H1 (cell line): ENCODE measurements at regions not wholly inside any gene's neighbourhood (a gene's known extent, or its start where the extent isn't known, plus 50 kb on each side); places are given as distances from the start of the nearest gene placed in this dataset.
A peak's percentile ranks its signal among the peaks of the same experiment; 100 is the strongest.

ENCODE experiments used
- CTCF ChIA-PET: fragments of 300-600 bp; sonication (Branson Sonifier 250); formaldehyde crosslinking; loops from one replicate; lab custom pipeline; 2021; ENCODE audit not compliant: partially characterized antibody; lab: Charles Lee
- POLR2A ChIA-PET: fragments of 300-600 bp; sonication (Branson Sonifier 250); formaldehyde crosslinking; loops from one replicate; lab custom pipeline; 2021; ENCODE audit warnings: inconsistent platforms; ENCODE audit not compliant: partially characterized antibody; lab: Charles Lee
- DNase-seq, 2 experiments: peaks; one replicate each; pipeline versions ENCODE4 v3.0.0 to v3.0.0-alpha.2; 2010 to 2022; ENCODE audit warnings: low spot score in 2 of 2, low read depth in 1 of 2, mixed read lengths in 1 of 2
- FAIRE-seq: peaks from 2 replicates; lab custom pipeline; 2011; peaks lifted over from hg19 to GRCh38; lab: Jason Lieb, UNC
- H2AFZ ChIP-seq: 2 replicates; pipeline ENCODE4 v1.8.1; 2012; ENCODE audit warnings: low read length, inconsistent platforms
- H2AK5ac ChIP-seq: 2 replicates; pipeline ENCODE4 v1.6.1; 2013; ENCODE audit warnings: low read depth, low read length
- H2BK120ac ChIP-seq: replicated peaks from 2 replicates; pipeline ENCODE3; 2013; ENCODE audit warnings: low read depth, low read length, inconsistent platforms
- H2BK12ac ChIP-seq: 2 replicates; pipeline ENCODE4 v1.6.1; 2013; ENCODE audit warnings: low read depth, low read length
- H2BK15ac ChIP-seq: 2 replicates; pipeline ENCODE4 v1.6.1; 2013; ENCODE audit warnings: low read length
- H2BK20ac ChIP-seq: 2 replicates; pipeline ENCODE4 v1.6.1; 2013; ENCODE audit warnings: low read length
- H2BK5ac ChIP-seq: 2 replicates; pipeline ENCODE4 v1.6.1; 2013; ENCODE audit warnings: low read depth, low read length
- H3K14ac ChIP-seq: 2 replicates; pipeline ENCODE4 v1.6.1; 2013; ENCODE audit warnings: inconsistent platforms; ENCODE audit not compliant: insufficient read length
- H3K18ac ChIP-seq: 2 replicates; pipeline ENCODE4 v1.6.1; 2013; ENCODE audit warnings: low read length; ENCODE audit errors: extremely low read depth
- H3K23ac ChIP-seq: 2 replicates; pipeline ENCODE4 v1.6.1; 2013; ENCODE audit warnings: inconsistent platforms; ENCODE audit not compliant: insufficient read length
- H3K23me2 ChIP-seq: 2 replicates; pipeline ENCODE4 v1.6.1; 2013; ENCODE audit warnings: low read depth, low read length
- H3K27ac ChIP-seq: 2 replicates; pipeline ENCODE4 v1.6.1; 2011; ENCODE audit warnings: low read depth, low read length, inconsistent platforms
- H3K27me3 ChIP-seq, 4 experiments: replicated peaks in 1 of 4; 1 replicate in 1 of 4; 2 replicates in 3 of 4; pipeline versions ENCODE4 v1.6.1 to v1.8.1; 2011 to 2013; ENCODE audit warnings: low read length in 3 of 4, mild to moderate bottlenecking in 3 of 4, inconsistent platforms in 2 of 4, mixed read lengths in 2 of 4, moderate library complexity in 1 of 4; ENCODE audit not compliant: control insufficient read depth in 3 of 4, insufficient read depth in 3 of 4; ENCODE audit errors: extremely low read depth in 1 of 4
- H3K36me3 ChIP-seq, 4 experiments: 2 replicates each; pipeline versions ENCODE4 v1.6.1 to v1.8.1; 2011 to 2013; ENCODE audit warnings: mild to moderate bottlenecking in 4 of 4, low read length in 3 of 4, moderate library complexity in 2 of 4, control low read depth in 1 of 4, inconsistent platforms in 1 of 4; ENCODE audit not compliant: insufficient read depth in 4 of 4, control insufficient read depth in 2 of 4
- H3K4ac ChIP-seq: replicated peaks from 2 replicates; pipeline ENCODE3; 2013; ENCODE audit warnings: low read length, low read depth, mixed read lengths, inconsistent platforms; ENCODE audit not compliant: insufficient read length
- H3K4me1 ChIP-seq, 4 experiments: replicated peaks in 1 of 4; 1 replicate in 1 of 4; 2 replicates in 3 of 4; pipeline versions ENCODE4 v1.6.1 to v1.8.1; 2011 to 2013; ENCODE audit warnings: low read length in 3 of 4, inconsistent platforms in 2 of 4, mixed read lengths in 1 of 4; ENCODE audit not compliant: insufficient read depth in 4 of 4, control insufficient read depth in 3 of 4
- H3K4me2 ChIP-seq, 2 experiments: 2 replicates each; pipeline versions ENCODE4 v1.6.1 to v1.8.1; 2011 to 2013; ENCODE audit warnings: low read depth in 2 of 2, low read length in 2 of 2, control low read depth in 1 of 2, inconsistent platforms in 1 of 2, mild to moderate bottlenecking in 1 of 2; ENCODE audit not compliant: insufficient read depth in 1 of 2
- H3K4me3 ChIP-seq, 4 experiments: fragments of 200-600, 300-600 bp in 1 of 4; sonication (generic), shearing (Covaris generic), sonication (Bioruptor Twin) in 1 of 4; 2 replicates each; pipeline versions ENCODE4 v1.5.1 to v1.8.1; 2011 to 2016; ENCODE audit warnings: low read length in 4 of 4, low read depth in 3 of 4, control low read depth in 2 of 4, inconsistent platforms in 2 of 4, mild to moderate bottlenecking in 2 of 4, mixed read lengths in 1 of 4, moderate library complexity in 1 of 4; ENCODE audit not compliant: insufficient read depth in 2 of 4; ENCODE audit errors: extremely low read depth in 1 of 4
- H3K56ac ChIP-seq: replicated peaks from 2 replicates; pipeline ENCODE3; 2013; ENCODE audit warnings: low read depth, mild to moderate bottlenecking, mixed read lengths, low read length, inconsistent platforms; ENCODE audit not compliant: insufficient read length
- H3K79me1 ChIP-seq: 2 replicates; pipeline ENCODE4 v1.6.1; 2013; ENCODE audit warnings: low read depth, low read length, control low read depth
- H3K79me2 ChIP-seq, 2 experiments: 2 replicates each; pipeline versions ENCODE4 v1.6.1 to v1.8.1; 2012 to 2013; ENCODE audit warnings: low read length in 2 of 2, mild to moderate bottlenecking in 2 of 2, inconsistent platforms in 1 of 2; ENCODE audit not compliant: insufficient read depth in 2 of 2, control insufficient read depth in 1 of 2
- H3K9ac ChIP-seq, 4 experiments: replicated peaks in 1 of 4; 1 replicate in 1 of 4; 2 replicates in 3 of 4; pipeline versions ENCODE4 v1.6.1 to v1.8.1; 2011 to 2013; ENCODE audit warnings: low read depth in 3 of 4, low read length in 3 of 4, control low read depth in 2 of 4, mild to moderate bottlenecking in 2 of 4, moderate library complexity in 2 of 4, inconsistent platforms in 1 of 4; ENCODE audit errors: extremely low read depth in 1 of 4
- H3K9me3 ChIP-seq, 2 experiments: 2 replicates each; pipeline versions ENCODE4 v1.6.1 to v1.8.1; 2012 to 2013; ENCODE audit warnings: mild to moderate bottlenecking in 2 of 2, moderate library complexity in 2 of 2, control low read depth in 1 of 2, inconsistent platforms in 1 of 2, low read depth in 1 of 2, low read length in 1 of 2, mixed read lengths in 1 of 2; ENCODE audit not compliant: insufficient read depth in 2 of 2
- H4K20me1 ChIP-seq, 2 experiments: replicated peaks in 1 of 2; 2 replicates each; pipeline versions ENCODE3 to v1.8.1; 2011 to 2013; ENCODE audit warnings: inconsistent platforms in 2 of 2, low read length in 2 of 2, mild to moderate bottlenecking in 1 of 2; ENCODE audit not compliant: insufficient read depth in 2 of 2, control insufficient read depth in 1 of 2
- H4K5ac ChIP-seq: 2 replicates; pipeline ENCODE4 v1.6.1; 2013; ENCODE audit warnings: low read length, low read depth, mixed read lengths, inconsistent platforms; ENCODE audit not compliant: insufficient read length
- H4K8ac ChIP-seq: 2 replicates; pipeline ENCODE4 v1.8.0; 2013; ENCODE audit warnings: mild to moderate bottlenecking, moderate library complexity, low read length, inconsistent platforms; ENCODE audit not compliant: insufficient read depth; ENCODE audit errors: extremely low read depth
- H4K91ac ChIP-seq: replicated peaks from 2 replicates; pipeline ENCODE3; 2013; ENCODE audit warnings: low read length, mixed read lengths, inconsistent platforms; ENCODE audit not compliant: insufficient read length
- CHD2 ChIP-seq: IDR thresholded peaks from 2 replicates; pipeline ENCODE4 v1.6.1; 2012; ENCODE audit warnings: low read length, improper control_type of control experiment
- EGR1 ChIP-seq: IDR thresholded peaks from 2 replicates; pipeline ENCODE4 v1.6.1; 2011; ENCODE audit warnings: low read depth, low read length, borderline replicate concordance
- GTF2F1 ChIP-seq: IDR thresholded peaks from 2 replicates; pipeline ENCODE4 v1.6.1; 2012; ENCODE audit warnings: low read depth, low read length, improper control_type of control experiment, borderline replicate concordance
- HDAC6 ChIP-seq: IDR thresholded peaks from one replicate; pipeline ENCODE4 v1.7.1; 2012; ENCODE audit warnings: low read depth, mild to moderate bottlenecking, inconsistent platforms, low read length, moderate library complexity
- JUN ChIP-seq: IDR thresholded peaks from 2 replicates; pipeline ENCODE4 v1.6.1; 2011; ENCODE audit warnings: low read depth, mild to moderate bottlenecking, improper control_type of control experiment, low read length
- JUND ChIP-seq: IDR thresholded peaks from 2 replicates; pipeline ENCODE4 v1.6.1; 2011; ENCODE audit warnings: mild to moderate bottlenecking, improper control_type of control experiment, low read length
- KDM1A ChIP-seq: fragments of 200-600, 300-600 bp; sonication (generic); IDR thresholded peaks from 2 replicates; pipeline ENCODE4 v1.7.1; 2016; ENCODE audit warnings: mild to moderate bottlenecking, low read length, borderline replicate concordance
- MAFK ChIP-seq: IDR thresholded peaks from 2 replicates; pipeline ENCODE4 v1.6.1; 2012; ENCODE audit warnings: low read depth, mild to moderate bottlenecking, improper control_type of control experiment, low read length
- MAX ChIP-seq: IDR thresholded peaks from 2 replicates; pipeline ENCODE4 v1.6.1; 2012; ENCODE audit warnings: inconsistent platforms
- SUZ12 ChIP-seq: fragments of 200-600 bp; sonication (generic); IDR thresholded peaks from 2 replicates; pipeline ENCODE4 v1.6.1; 2012; ENCODE audit warnings: mild to moderate bottlenecking, inconsistent platforms, low read length, moderate library complexity, mixed read lengths
- WGBS, 2 experiments: shearing (Covaris generic) in 1 of 2; methylation state at CpG; one replicate each; pipeline versions ENCODE4 v1.1.6 to v1.1.7; 2013 to 2015; ENCODE audit warnings: low lambda C conversion rate in 2 of 2, mixed read lengths in 2 of 2, inconsistent platforms in 1 of 2, low coverage in 1 of 2, missing lambda C conversion rate in 1 of 2; ENCODE audit not compliant: insufficient replicate concordance in 2 of 2, insufficient coverage in 1 of 2, insufficient read length in 1 of 2; ENCODE audit errors: extremely low coverage in 1 of 2, missing lambda C conversion rate in 1 of 2; 5-methylcytosine and 5-hydroxymethylcytosine counted together

- Histone ChIP-seq H3K9me3 (no peaks in the 10 kb centered on the region), H3K14ac (no peak overlapping the region), H3K27me3 (no peaks in the 10 kb centered on the region), H3K4me1 (peaks cover 0 to 3% (median 0%) of the 10 kb centered on the region in 4 experiments; a peak in 2 of 7 replicates), H4K20me1 (no peaks in the 10 kb centered on the region), H3K9ac (no peak overlapping the region), H2AFZ (peak overlapping the region; percentile 39; the same call in 1 of the 2 replicates), H2BK12ac (no peak overlapping the region; the same call in 1 of the 2 replicates), H3K27ac (no peak overlapping the region), H3K56ac (no peak overlapping the region), H2BK20ac (no peak overlapping the region), H3K18ac (no peak overlapping the region), H4K91ac (no peak overlapping the region), H3K23ac (no peak overlapping the region), H3K23me2 (no peaks in the 10 kb centered on the region; the same call in 1 of the 2 replicates), H3K4me2 (no peak overlapping the region), H2BK120ac (no peak overlapping the region), H4K5ac (no peak overlapping the region), H2BK15ac (0 out of 2 replicates have a peak overlapping the region, but pooled peaks have one; percentile 9), H4K8ac (no peak overlapping the region), H3K4ac (no peak overlapping the region), H3K4me3 (no peak overlapping the region), H2BK5ac (no peak overlapping the region), H3K79me1 (no peaks in the 10 kb centered on the region), H2AK5ac (no peak overlapping the region), H3K36me3 (no peaks in the 10 kb centered on the region), H3K79me2 (no peaks in the 10 kb centered on the region)
- DNase-seq (no peak), FAIRE-seq (no peak)
- ChIA-PET CTCF (no interaction called here), POLR2A (no interaction called here)
- WGBS, 2 experiments = 93% methylated on average over 4 of the region's 4 CpGs; no CpG with 5 or more reads in 1 of the 2 experiments
- no peak for TF ChIP-seq HDAC6
- TF ChIP-seq JUN = no peak
- TF ChIP-seq KDM1A = no peak
- no peak for TF ChIP-seq SUZ12
- no peak for TF ChIP-seq JUND
- TF ChIP-seq EGR1 = no peak
- TF ChIP-seq MAFK = no peak
- no peak for TF ChIP-seq CHD2
- no peak for TF ChIP-seq MAX
- TF ChIP-seq GTF2F1 = no peak
These were observed 263.2 kb downstream of the TOX3 start for GRCh38 chr16:52283584-52284375.
